PFSK-1 (cell line): ENCODE measurements at regions not wholly inside any gene's neighbourhood (a gene's known extent, or its start where the extent isn't known, plus 50 kb on each side); places are given as distances from the start of the nearest gene placed in this dataset.

Experiments
- FOXP2 ChIP-seq: optimal IDR thresholded peaks from 2 replicates; pipeline ENCODE3; 2011; ENCODE audit warnings: borderline replicate concordance, control low read depth, inconsistent platforms; ENCODE audit not compliant: insufficient read depth; ENCODE audit errors: extremely low read length, extremely low read depth
- POLR2AphosphoS5 ChIP-seq: IDR thresholded peaks from 2 replicates; pipeline ENCODE4 v1.6.1; 2012; ENCODE audit warnings: low read depth, mild to moderate bottlenecking, control low read depth, low read length, moderate library complexity
- REST ChIP-seq, 2 experiments: IDR thresholded peaks; 2 replicates each; pipeline versions ENCODE4 v1.6.1 to v1.8.0; 2011 to 2012; ENCODE audit warnings: low read depth in 2 of 2, low read length in 2 of 2, control low read depth in 1 of 2, inconsistent platforms in 1 of 2, mild to moderate bottlenecking in 1 of 2, moderate library complexity in 1 of 2; ENCODE audit not compliant: insufficient read depth in 1 of 2
- SIN3A ChIP-seq: IDR thresholded peaks from 2 replicates; pipeline ENCODE4 v1.6.1; 2012; ENCODE audit warnings: mild to moderate bottlenecking, low read length, moderate library complexity, borderline replicate concordance; ENCODE audit not compliant: insufficient read depth
- TAF1 ChIP-seq: IDR thresholded peaks from 2 replicates; pipeline ENCODE4 v1.6.1; 2012; ENCODE audit warnings: low read length, control low read depth, borderline replicate concordance; ENCODE audit not compliant: insufficient read depth

- TF ChIP-seq POLR2AphosphoS5: no peak
Observed at GRCh38 chr19:30861919-30862318, 487.3 kb downstream of the TSHZ3 start.

GRCh38 chr19:30857966-30858490 lies 485.8 kb downstream of the ZNF536 start:
- TF ChIP-seq FOXP2 (no peak), SIN3A (no peak), TAF1 (no peak), REST (IDR thresholded peaks at IDR 0.05; ENCODE audit: insufficient read depth in 1 of 2, low read depth in 2 of 2, low read length in 2 of 2) (no peak), POLR2AphosphoS5 (no peak)

- TF ChIP-seq REST (IDR thresholded peaks at IDR 0.05; ENCODE audit: insufficient read depth in 1 of 2, low read depth in 2 of 2, low read length in 2 of 2) (no peak), FOXP2 (no peak), TAF1 (no peak), SIN3A (no peak), POLR2AphosphoS5 (no peak)
Observed at GRCh38 chr19:30857388-30857787, 485.2 kb downstream of the ZNF536 start.

GRCh38 chr19:30856786-30857185 lies 484.6 kb downstream of the ZNF536 start:
- no peak for TF ChIP-seq FOXP2
- no peak for TF ChIP-seq REST (IDR thresholded peaks at IDR 0.05; ENCODE audit: insufficient read depth in 1 of 2, low read depth in 2 of 2, low read length in 2 of 2)
- TF ChIP-seq SIN3A: no peak
- no peak for TF ChIP-seq POLR2AphosphoS5
- TF ChIP-seq TAF1: no peak

GRCh38 chr19:30856376-30856775 lies 484.2 kb downstream of the ZNF536 start:
- TF ChIP-seq POLR2AphosphoS5 (no peak), REST (IDR thresholded peaks at IDR 0.05; ENCODE audit: insufficient read depth in 1 of 2, low read depth in 2 of 2, low read length in 2 of 2) (no peak), FOXP2 (no peak), TAF1 (no peak), SIN3A (no peak)

- TF ChIP-seq FOXP2: no peak
- no peak for TF ChIP-seq POLR2AphosphoS5
- TF ChIP-seq TAF1: no peak
- TF ChIP-seq REST (IDR thresholded peaks at IDR 0.05; ENCODE audit: insufficient read depth in 1 of 2, low read depth in 2 of 2, low read length in 2 of 2): no peak
- TF ChIP-seq SIN3A: no peak
Observed at GRCh38 chr19:30855442-30855841, 483.3 kb downstream of the ZNF536 start.
